ENCODE measurements at regions not wholly inside any gene's neighbourhood (a gene's known extent, or its start where the extent isn't known, plus 50 kb on each side); places are given as distances from the start of the nearest gene placed in this dataset.

- 89 to 97% (median 92%) methylated on average over 6 of the region's 6 CpGs for WGBS, 5 donors
- TF ChIP-seq POLR2A (IDR thresholded peaks at IDR 0.05), result no peak
- no peak for TF ChIP-seq CTCF (IDR thresholded peaks at IDR 0.05 in 8 of 11, conservative IDR thresholded peaks at IDR 0.05 in 3 of 11)
- no peak for TF ChIP-seq POLR2AphosphoS5 (IDR thresholded peaks at IDR 0.05)
Measured at GRCh38 chr5:116355819-116356601, 218.6 kb downstream of the SEMA6A start.

GRCh38 chr5:116354699-116355098, 219.9 kb downstream of the SEMA6A start:
- Histone ChIP-seq H3K27ac (no peak overlapping the region), H3K9me3 (peaks cover 0 to 37% (median 20%) of the 10 kb centered on the region in 8 donors), H3K27me3 (replicated peaks in 1 of 7) (no peaks in the 10 kb centered on the region), H3K4me3 (no peak overlapping the region), H3K4me1 (peaks cover 4 to 20% (median 16%) of the 10 kb centered on the region in 6 donors), H3K36me3 (peaks cover 0 to 25% (median 0%) of the 10 kb centered on the region in 6 donors)
- TF ChIP-seq POLR2A (IDR thresholded peaks at IDR 0.05), result no peak
- no peak for TF ChIP-seq CTCF (IDR thresholded peaks at IDR 0.05 in 8 of 11, conservative IDR thresholded peaks at IDR 0.05 in 3 of 11)
- TF ChIP-seq POLR2AphosphoS5 (IDR thresholded peaks at IDR 0.05), result no peak
- intact Hi-C loops (cut with DNase I; ENCODE audit: low total_unique reads), result no loop called here
- DNase-seq, result no peak

More at GRCh38 chr5:116355819-116356601, 218.6 kb downstream of the SEMA6A start:
- H3K27ac ChIP-seq, result no peak overlapping the region
- peaks cover 0 to 26% (median 0%) of the 10 kb centered on the region in 6 donors for H3K36me3 ChIP-seq
- H3K9me3 ChIP-seq, result peaks cover 0 to 31% (median 20%) of the 10 kb centered on the region in 8 donors
- intact Hi-C loops (cut with DNase I; ENCODE audit: low total_unique reads), result no loop called here
- no peaks in the 10 kb centered on the region for H3K27me3 ChIP-seq (replicated peaks in 1 of 7)
- no peak overlapping the region for H3K4me3 ChIP-seq
- no peak for DNase-seq
- peaks cover 4 to 32% (median 21%) of the 10 kb centered on the region in 6 donors for H3K4me1 ChIP-seq

- 95 to 100% (median 100%) methylated on average over 1 of the region's 1 CpG for WGBS, 5 donors
- TF ChIP-seq CTCF (IDR thresholded peaks at IDR 0.05 in 8 of 11, conservative IDR thresholded peaks at IDR 0.05 in 3 of 11) (no peak), POLR2AphosphoS5 (IDR thresholded peaks at IDR 0.05) (no peak), POLR2A (IDR thresholded peaks at IDR 0.05) (no peak)
- no peak overlapping the region for H3K4me3 ChIP-seq
- H3K27ac ChIP-seq, result no peak overlapping the region
- H3K9me3 ChIP-seq, result peaks cover 0 to 45% (median 28%) of the 10 kb centered on the region in 8 donors
- intact Hi-C loops (cut with DNase I; ENCODE audit: low total_unique reads), result no loop called here
- H3K27me3 ChIP-seq (replicated peaks in 1 of 7), result no peaks in the 10 kb centered on the region
- peaks cover 0 to 38% (median 0%) of the 10 kb centered on the region in 6 donors for H3K36me3 ChIP-seq
- no peak for DNase-seq
- no peaks in the 10 kb centered on the region for H3K4me1 ChIP-seq
Measured at GRCh38 chr5:116347657-116348056, 227.0 kb downstream of the SEMA6A start.

GRCh38 chr5:116343961-116344360, 230.7 kb downstream of the SEMA6A start:
- Histone ChIP-seq H3K4me1 (no peaks in the 10 kb centered on the region), H3K27ac (no peak overlapping the region), H3K4me3 (no peak overlapping the region), H3K9me3 (peaks cover 0 to 43% (median 31%) of the 10 kb centered on the region in 8 donors), H3K27me3 (replicated peaks in 1 of 7) (no peaks in the 10 kb centered on the region), H3K36me3 (peaks cover 0 to 22% (median 0%) of the 10 kb centered on the region in 6 donors)
- no peak for TF ChIP-seq POLR2A (IDR thresholded peaks at IDR 0.05)
- no peak for TF ChIP-seq CTCF (IDR thresholded peaks at IDR 0.05 in 8 of 11, conservative IDR thresholded peaks at IDR 0.05 in 3 of 11)
- no peak for TF ChIP-seq POLR2AphosphoS5 (IDR thresholded peaks at IDR 0.05)
- 39 to 56% (median 53%) methylated on average over 4 of the region's 4 CpGs for WGBS, 5 donors
- DNase-seq, result no peak
- intact Hi-C loops (cut with DNase I; ENCODE audit: low total_unique reads), result no loop called here
